Brain microvascular endothelial cell (primary cell): ENCODE measurements at regions not wholly inside any gene's neighbourhood (a gene's known extent, or its start where the extent isn't known, plus 50 kb on each side); places are given as distances from the start of the nearest gene placed in this dataset.

Source experiments
- DNase-seq: peaks from one replicate; pipeline ENCODE4 v3.0.0-alpha.2; 2020
- H3K27ac ChIP-seq: fragments of 250-450 bp; sonication (Bioruptor Pico); 2 replicates; pipeline ENCODE4 v1.5.1; 2020; ENCODE audit warnings: mild to moderate bottlenecking, moderate library complexity
- H3K27me3 ChIP-seq: fragments of 250-450 bp; sonication (Bioruptor Pico); replicated peaks from 2 replicates; pipeline ENCODE4 v1.5.1; 2020; ENCODE audit warnings: mild to moderate bottlenecking
- H3K36me3 ChIP-seq: fragments of 250-450 bp; sonication (Bioruptor Pico); replicated peaks from 2 replicates; pipeline ENCODE4 v1.5.1; 2020; ENCODE audit warnings: mild to moderate bottlenecking
- H3K4me3 ChIP-seq: 2 replicates; pipeline ENCODE4 v1.5.1; 2011; ENCODE audit warnings: low read depth, mild to moderate bottlenecking, control low read depth, low read length, moderate library complexity
- in situ Hi-C: cut with HindIII; loops from 2 replicates; pipeline ENCODE4 v1.10.0; 2017; ENCODE audit warnings: low sequenced_read_pairs, low pct_ligation_motif_present
- TF ChIP-seq, protein P1 (sequence below): IDR thresholded peaks from 2 replicates; pipeline ENCODE4 v1.5.1; 2011; ENCODE audit warnings: low read depth, mild to moderate bottlenecking, moderate library complexity, low read length, control low read depth, inconsistent platforms; ENCODE audit errors: missing control alignments

DNA sequence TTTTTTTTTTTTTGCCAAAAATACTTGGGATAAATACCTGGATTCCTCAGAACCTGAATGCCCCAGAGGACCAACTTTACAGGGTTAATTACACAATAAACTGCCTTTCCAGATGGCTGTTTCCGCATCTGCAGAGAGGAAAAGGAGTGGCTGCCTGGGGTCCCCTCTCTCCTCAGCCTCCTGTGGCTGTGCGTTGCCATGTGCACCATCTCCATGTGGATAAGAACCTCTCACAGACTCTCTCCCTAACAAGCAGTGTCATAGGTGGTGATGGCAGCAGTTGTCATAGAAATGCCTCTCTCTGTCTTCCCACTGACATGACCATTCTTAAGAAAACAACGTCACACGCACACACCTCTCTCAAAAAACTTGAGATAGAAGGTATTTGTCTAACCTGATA is 179.4 kb downstream of the RPLP1 start:
- TF ChIP-seq, protein P1, sequence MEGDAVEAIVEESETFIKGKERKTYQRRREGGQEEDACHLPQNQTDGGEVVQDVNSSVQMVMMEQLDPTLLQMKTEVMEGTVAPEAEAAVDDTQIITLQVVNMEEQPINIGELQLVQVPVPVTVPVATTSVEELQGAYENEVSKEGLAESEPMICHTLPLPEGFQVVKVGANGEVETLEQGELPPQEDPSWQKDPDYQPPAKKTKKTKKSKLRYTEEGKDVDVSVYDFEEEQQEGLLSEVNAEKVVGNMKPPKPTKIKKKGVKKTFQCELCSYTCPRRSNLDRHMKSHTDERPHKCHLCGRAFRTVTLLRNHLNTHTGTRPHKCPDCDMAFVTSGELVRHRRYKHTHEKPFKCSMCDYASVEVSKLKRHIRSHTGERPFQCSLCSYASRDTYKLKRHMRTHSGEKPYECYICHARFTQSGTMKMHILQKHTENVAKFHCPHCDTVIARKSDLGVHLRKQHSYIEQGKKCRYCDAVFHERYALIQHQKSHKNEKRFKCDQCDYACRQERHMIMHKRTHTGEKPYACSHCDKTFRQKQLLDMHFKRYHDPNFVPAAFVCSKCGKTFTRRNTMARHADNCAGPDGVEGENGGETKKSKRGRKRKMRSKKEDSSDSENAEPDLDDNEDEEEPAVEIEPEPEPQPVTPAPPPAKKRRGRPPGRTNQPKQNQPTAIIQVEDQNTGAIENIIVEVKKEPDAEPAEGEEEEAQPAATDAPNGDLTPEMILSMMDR: no peak
- Histone ChIP-seq H3K27ac (no peak overlapping the region), H3K4me3 (no peak overlapping the region), H3K36me3 (no peaks in the 10 kb centered on the region), H3K27me3 (peaks cover 11% of the 10 kb centered on the region)
- DNase-seq: no peak
- in situ Hi-C loops: no loop called here

DNA sequence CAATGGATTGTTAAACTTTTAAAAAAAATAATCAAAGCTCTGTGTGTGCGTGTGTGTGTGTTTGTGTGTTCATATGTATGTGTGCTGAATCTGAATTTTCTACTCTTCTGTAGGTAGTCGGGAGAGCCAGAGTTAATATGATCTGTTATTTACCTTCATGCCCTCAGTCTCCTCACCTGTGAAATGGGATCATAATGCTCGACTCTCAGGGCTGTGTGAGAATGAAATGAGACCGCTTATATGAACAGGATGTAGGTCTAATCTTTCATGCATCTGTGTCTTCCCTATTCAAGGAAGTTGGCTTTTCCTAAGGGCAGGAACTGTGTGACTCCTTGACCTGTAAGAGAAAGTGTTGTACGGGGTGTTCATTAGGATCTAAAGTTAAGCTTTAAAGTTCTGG is 182.2 kb downstream of the RPLP1 start:
- no peak for DNase-seq
- in situ Hi-C loops: no loop called here
- Histone ChIP-seq H3K27me3 (peaks cover 9% of the 10 kb centered on the region), H3K36me3 (no peaks in the 10 kb centered on the region), H3K4me3 (no peak overlapping the region), H3K27ac (no peak overlapping the region)
- TF ChIP-seq, protein P1: no peak

DNA sequence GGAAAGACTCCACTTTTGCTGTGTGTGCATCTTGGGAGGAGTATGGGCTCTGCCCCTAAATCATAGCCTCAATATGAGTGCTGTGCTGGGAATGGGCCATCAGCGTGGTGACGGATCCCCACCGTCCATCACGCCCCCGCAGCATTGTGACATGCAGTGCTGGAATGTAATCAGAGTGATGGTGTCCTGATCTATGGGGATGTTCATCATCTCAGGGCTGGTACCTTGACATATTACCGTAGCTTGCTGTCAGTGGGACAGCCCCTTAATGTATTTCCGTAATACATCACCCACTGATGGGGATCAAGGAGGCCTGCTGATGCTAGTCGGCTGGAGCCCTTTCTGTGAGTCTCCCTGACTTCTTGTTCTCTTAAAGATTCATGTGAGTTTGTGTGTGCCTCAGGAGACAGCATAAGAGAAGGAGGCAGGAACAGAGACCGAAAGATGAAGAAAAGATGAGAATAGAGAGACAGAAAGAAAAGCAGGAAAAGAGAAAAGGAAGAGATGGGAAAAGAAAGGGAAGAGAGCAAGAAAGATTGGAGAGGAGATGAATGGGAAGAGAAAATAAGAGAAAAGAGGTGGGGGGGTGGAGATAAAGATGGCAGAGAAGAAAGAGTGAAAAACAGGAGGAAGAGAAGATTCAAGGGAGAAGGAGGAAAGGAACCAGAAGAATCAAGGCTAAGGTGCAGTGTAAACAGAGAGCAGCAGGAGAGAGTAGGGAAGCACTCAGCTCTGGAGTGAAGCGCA is 183.7 kb downstream of the RPLP1 start:
- TF ChIP-seq, protein P1: no peak

DNA sequence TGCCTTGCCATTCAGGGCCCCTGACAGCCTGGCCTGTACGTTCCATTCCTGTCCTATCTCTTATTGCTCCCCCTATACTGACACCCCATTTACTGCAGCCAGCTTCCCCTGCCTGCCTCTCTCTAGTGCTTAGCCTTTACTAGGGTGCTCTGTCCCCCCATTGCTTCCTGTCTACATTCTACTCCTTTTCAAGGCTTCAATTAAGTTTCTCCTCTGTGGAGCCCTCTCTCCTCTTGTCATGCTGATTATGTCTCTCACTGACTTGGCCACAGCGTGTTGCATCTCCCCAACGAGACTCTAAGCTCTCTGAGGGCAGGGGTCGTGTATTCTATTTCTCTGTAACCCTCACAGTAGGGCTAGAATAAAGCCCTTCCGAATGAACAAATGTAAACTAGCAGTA is 185.2 kb downstream of the RPLP1 start:
- Histone ChIP-seq H3K27me3 (peaks cover 5% of the 10 kb centered on the region), H3K36me3 (no peaks in the 10 kb centered on the region), H3K27ac (no peak overlapping the region), H3K4me3 (no peak overlapping the region)
- in situ Hi-C loops: no loop called here
- DNase-seq: no peak
- TF ChIP-seq, protein P1: no peak

More for the DNA sequence above, 183.7 kb downstream of the RPLP1 start:
- Histone ChIP-seq H3K27ac (no peak overlapping the region), H3K4me3 (no peak overlapping the region), H3K27me3 (peaks cover 9% of the 10 kb centered on the region), H3K36me3 (no peaks in the 10 kb centered on the region)
- no peak for DNase-seq
- in situ Hi-C loops: no loop called here

DNA sequence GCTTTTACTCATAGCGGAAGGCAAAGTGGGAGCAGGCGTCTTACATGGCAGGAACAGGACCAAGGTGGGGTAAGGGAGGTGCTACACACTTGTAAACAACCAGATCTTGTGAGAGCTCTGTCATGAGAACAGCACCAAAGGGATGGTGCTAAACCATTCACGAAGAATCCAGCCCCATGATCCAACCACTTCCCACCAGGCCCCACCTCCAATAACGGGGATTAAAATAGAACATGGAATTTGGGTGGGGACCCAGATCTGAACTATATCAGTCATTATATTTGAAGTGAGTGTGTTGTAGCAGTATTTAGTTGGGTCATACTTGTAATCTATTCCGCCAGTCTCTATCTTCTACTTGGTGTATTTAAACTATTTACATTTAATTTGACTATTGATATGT is 190.9 kb downstream of the RPLP1 start:
- no peak overlapping the region for H3K4me3 ChIP-seq
- in situ Hi-C loops: no loop called here
- H3K27me3 ChIP-seq: peaks cover 20% of the 10 kb centered on the region
- no peak for DNase-seq
- H3K27ac ChIP-seq: no peak overlapping the region
- TF ChIP-seq, protein P1: no peak
- no peaks in the 10 kb centered on the region for H3K36me3 ChIP-seq

DNA sequence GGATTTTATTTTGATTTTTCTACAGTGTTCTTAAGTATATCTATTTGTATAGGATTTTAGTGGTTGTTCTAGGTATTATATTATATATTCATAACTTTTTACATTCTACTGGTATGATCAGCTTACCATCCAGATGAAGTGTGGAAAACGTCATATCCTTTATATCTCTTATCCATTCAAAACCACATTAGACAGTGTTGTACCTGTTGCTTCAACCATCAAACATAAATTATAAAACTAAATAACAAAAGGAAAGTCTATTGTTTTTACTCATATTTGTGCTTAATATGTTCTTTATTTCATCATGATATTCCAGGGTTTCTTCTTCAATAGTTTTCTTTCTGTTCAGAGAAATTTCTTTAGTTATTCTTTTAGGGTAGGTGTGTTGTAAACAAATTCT is 191.4 kb downstream of the RPLP1 start:
- Histone ChIP-seq H3K4me3 (no peak overlapping the region), H3K27ac (no peak overlapping the region), H3K36me3 (no peaks in the 10 kb centered on the region), H3K27me3 (peaks cover 25% of the 10 kb centered on the region)
- no peak for DNase-seq
- in situ Hi-C loops: no loop called here
- TF ChIP-seq, protein P1: no peak
